Thyroid gland (tissue), 4 donors: ENCODE measurements at regions not wholly inside any gene's neighbourhood (a gene's known extent, or its start where the extent isn't known, plus 50 kb on each side); places are given as distances from the start of the nearest gene placed in this dataset.

ENCODE experiments used
- CTCF ChIP-seq, 6 experiments: fragments of 200-600 bp in 3 of 6; fragments of 450-650 bp in 3 of 6; sonication (generic) in 3 of 6; IDR thresholded peaks; one replicate each; pipeline ENCODE4 v1.5.1; 2016 to 2019; ENCODE audit warnings: antibody characterized with exemption in 6 of 6, mild to moderate bottlenecking in 2 of 6, inconsistent platforms in 1 of 6, moderate library complexity in 1 of 6
- POLR2A ChIP-seq, 2 donors: fragments of 450-650 bp; IDR thresholded peaks; one replicate each; pipeline ENCODE4 v1.6.1; 2017; ENCODE audit warnings: antibody characterized with exemption in 2 of 2, mild to moderate bottlenecking in 2 of 2, moderate library complexity in 1 of 2

DNA sequence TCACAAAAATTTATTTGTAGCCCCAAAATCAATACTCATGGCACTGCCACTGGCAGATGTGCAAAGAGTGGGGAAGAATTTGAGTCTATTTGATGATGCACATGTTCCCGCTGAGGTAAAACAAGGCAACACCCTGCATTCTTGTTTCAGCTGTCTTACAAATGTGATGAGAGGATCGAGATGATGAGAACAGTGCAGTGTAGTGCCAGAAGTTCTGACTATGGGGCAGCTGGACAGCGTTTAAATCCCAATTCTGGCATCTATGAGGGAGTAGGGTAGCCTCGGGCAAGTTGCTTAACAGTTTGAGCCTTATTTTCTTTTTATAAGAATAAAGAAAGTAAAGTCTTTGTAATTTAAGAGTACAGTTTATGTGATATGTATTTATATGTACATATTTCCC, 296.7 kb upstream of the FKBP1C start:
- TF ChIP-seq CTCF (IDR thresholded peaks at IDR 0.05) (no peak), POLR2A (IDR thresholded peaks at IDR 0.05) (no peak)
